SK-N-SH (cell line): ENCODE measurements at regions not wholly inside any gene's neighbourhood (a gene's known extent, or its start where the extent isn't known, plus 50 kb on each side); places are given as distances from the start of the nearest gene placed in this dataset.

ENCODE experiments used
- CTCF ChIA-PET: fragments of 300-600, 350-600 bp; formaldehyde crosslinking; extraction: SDS; loops from one replicate; lab custom pipeline; 2021; lab: Yijun Ruan, JAX
- POLR2A ChIA-PET: fragments of 350-600 bp; sonication (Branson Sonifier 250); formaldehyde crosslinking; extraction: SDS; loops from one replicate; lab custom pipeline; 2020; ENCODE audit warnings: antibody characterized with exemption, inconsistent platforms; lab: Yijun Ruan, JAX
- DNase-seq: peaks from one replicate; pipeline ENCODE4 v3.0.0; 2012
- H2AFZ ChIP-seq: fragments of 200-600 bp; sonication (generic); 2 replicates; pipeline ENCODE4 v1.8.1; 2016; ENCODE audit warnings: antibody characterized with exemption, mild to moderate bottlenecking, low read depth
- H3F3A ChIP-seq: fragments of 200-600 bp; sonication (generic); replicated peaks from 2 replicates; pipeline ENCODE3; 2016; ENCODE audit warnings: antibody characterized with exemption, mild to moderate bottlenecking; ENCODE audit not compliant: insufficient read depth
- H3K27ac ChIP-seq, 2 experiments: fragments of 200-500 bp in 1 of 2; fragments of 200-600 bp in 1 of 2; sonication (Bioruptor generic) in 1 of 2; sonication (generic), shearing (Covaris generic) in 1 of 2; 2 replicates each; pipeline versions ENCODE4 v1.5.1 to v1.6.1; 2014 to 2016; ENCODE audit warnings: low read depth in 2 of 2, inconsistent platforms in 1 of 2, low read length in 1 of 2, mild to moderate bottlenecking in 1 of 2, mixed read lengths in 1 of 2
- H3K27me3 ChIP-seq: fragments of 200-600 bp; sonication (generic), shearing (Covaris generic); 2 replicates; pipeline ENCODE4 v1.6.1; 2016; ENCODE audit warnings: mixed run types; ENCODE audit not compliant: insufficient read depth
- H3K36me3 ChIP-seq, 2 experiments: fragments of 200-500 bp in 1 of 2; fragments of 200-600 bp in 1 of 2; sonication (Bioruptor generic) in 1 of 2; sonication (generic) in 1 of 2; replicated peaks in 1 of 2; 2 replicates each; pipeline versions ENCODE3 to v1.5.1; 2014 to 2016; ENCODE audit warnings: low read length in 1 of 2, mild to moderate bottlenecking in 1 of 2; ENCODE audit not compliant: insufficient read depth in 2 of 2, control insufficient read depth in 1 of 2
- H3K4me1 ChIP-seq, 2 experiments: fragments of 200-500 bp in 1 of 2; fragments of 200-600 bp in 1 of 2; sonication (Bioruptor generic) in 1 of 2; sonication (generic), shearing (Covaris generic) in 1 of 2; 2 replicates each; pipeline versions ENCODE4 v1.5.1 to v1.6.1; 2014 to 2016; ENCODE audit warnings: low read depth in 1 of 2, low read length in 1 of 2, mixed run types in 1 of 2; ENCODE audit not compliant: insufficient read depth in 2 of 2, control insufficient read depth in 1 of 2
- H3K4me2 ChIP-seq: fragments of 200-600 bp; sonication (generic), shearing (Covaris generic); 2 replicates; pipeline ENCODE4 v1.6.1; 2017; ENCODE audit warnings: mixed run types
- H3K4me3 ChIP-seq, 2 experiments: fragments of 200-500 bp in 1 of 2; fragments of 200-600 bp in 1 of 2; sonication (Bioruptor generic) in 1 of 2; sonication (generic), shearing (Covaris generic) in 1 of 2; 2 replicates each; pipeline versions ENCODE4 v1.5.1 to v1.8.1; 2014 to 2016; ENCODE audit warnings: low read depth in 2 of 2, inconsistent platforms in 1 of 2, low read length in 1 of 2, mild to moderate bottlenecking in 1 of 2, mixed read lengths in 1 of 2, moderate library complexity in 1 of 2
- H3K79me2 ChIP-seq: fragments of 200-600 bp; sonication (generic); 2 replicates; pipeline ENCODE4 v1.8.1; 2017; ENCODE audit warnings: mild to moderate bottlenecking; ENCODE audit not compliant: insufficient read depth
- H3K9ac ChIP-seq: fragments of 200-600 bp; sonication (generic); 2 replicates; pipeline ENCODE4 v1.6.1; 2017; ENCODE audit warnings: mixed run types
- H3K9me2 ChIP-seq: fragments of 200-600 bp; sonication (generic); 2 replicates; pipeline ENCODE4 v1.6.1; 2017; ENCODE audit warnings: mixed run types
- H3K9me3 ChIP-seq: fragments of 200-600 bp; sonication (generic); 2 replicates; pipeline ENCODE4 v1.6.1; 2017; ENCODE audit warnings: mixed run types, mild to moderate bottlenecking, moderate library complexity
- H4K20me1 ChIP-seq: fragments of 200-600 bp; sonication (generic); 2 replicates; pipeline ENCODE4 v1.6.1; 2017; ENCODE audit warnings: mild to moderate bottlenecking, mixed run types; ENCODE audit not compliant: insufficient read depth
- CTCF ChIP-seq: fragments of 200-600 bp; sonication (generic); IDR thresholded peaks from 2 replicates; pipeline ENCODE4 v1.6.1; 2017; ENCODE audit warnings: antibody characterized with exemption, mild to moderate bottlenecking, moderate library complexity
- ELF1 ChIP-seq: IDR thresholded peaks from 2 replicates; pipeline ENCODE4 v1.4.0; 2012
- FOXM1 ChIP-seq: IDR thresholded peaks from 2 replicates; pipeline ENCODE4 v1.4.0; 2012; ENCODE audit warnings: low read depth, mild to moderate bottlenecking
- GATA2 ChIP-seq: sonication (generic); formaldehyde crosslinking; IDR thresholded peaks from 2 replicates; pipeline ENCODE4 v1.5.0; 2020; ENCODE audit warnings: mild to moderate bottlenecking, missing genetic modification reagents
- JUND ChIP-seq: IDR thresholded peaks from 2 replicates; pipeline ENCODE4 v1.4.0; 2012
- MAX ChIP-seq: IDR thresholded peaks from 2 replicates; pipeline ENCODE4 v1.4.0; 2012; ENCODE audit warnings: low read depth
- MXI1 ChIP-seq: IDR thresholded peaks from 2 replicates; pipeline ENCODE4 v1.6.1; 2012; ENCODE audit warnings: mild to moderate bottlenecking, low read depth, low read length, improper control_type of control experiment
- NFIC ChIP-seq: IDR thresholded peaks from 2 replicates; pipeline ENCODE4 v1.4.0; 2012; ENCODE audit warnings: borderline replicate concordance
- PBX3 ChIP-seq: IDR thresholded peaks from 2 replicates; pipeline ENCODE4; 2012
- RAD21 ChIP-seq: IDR thresholded peaks from 2 replicates; pipeline ENCODE4 v1.6.1; 2012; ENCODE audit warnings: mild to moderate bottlenecking, low read length
- RFX5 ChIP-seq: IDR thresholded peaks from 2 replicates; pipeline ENCODE4 v1.6.1; 2012; ENCODE audit warnings: mild to moderate bottlenecking, improper control_type of control experiment, low read length
- TCF12 ChIP-seq: IDR thresholded peaks from 2 replicates; pipeline ENCODE4 v1.4.0; 2012
- TEAD4 ChIP-seq: IDR thresholded peaks from 2 replicates; pipeline ENCODE4 v1.4.0; 2012; ENCODE audit warnings: mild to moderate bottlenecking, borderline replicate concordance; ENCODE audit not compliant: insufficient read depth
- USF1 ChIP-seq: IDR thresholded peaks from 2 replicates; pipeline ENCODE4 v1.4.0; 2012; ENCODE audit warnings: low read depth, borderline replicate concordance
- YY1 ChIP-seq: IDR thresholded peaks from 2 replicates; pipeline ENCODE4 v1.4.0; 2012; ENCODE audit warnings: low read depth, mild to moderate bottlenecking
- WGBS: methylation state at CpG from one replicate; pipeline ENCODE4 v1.1.6; 2017; ENCODE audit warnings: low lambda C conversion rate; 5-methylcytosine and 5-hydroxymethylcytosine counted together
- TF ChIP-seq, protein P1 (sequence below): IDR thresholded peaks from 2 replicates; pipeline ENCODE4 v1.6.1; 2012; ENCODE audit warnings: mild to moderate bottlenecking, low read depth, low read length, moderate library complexity

GRCh38 chr1:170339534-170339933 lies 192.4 kb upstream of the GORAB start:
- Histone ChIP-seq H2AFZ (no peak overlapping the region), H3F3A (no peaks in the 10 kb centered on the region), H3K9me2 (no peaks in the 10 kb centered on the region), H3K9ac (no peak overlapping the region), H3K9me3 (peaks cover 12% of the 10 kb centered on the region; the same call in 1 of the 2 replicates), H3K4me3 (no peak overlapping the region), H3K4me2 (no peak overlapping the region), H3K27ac (no peak overlapping the region), H4K20me1 (no peaks in the 10 kb centered on the region), H3K4me1 (no peaks in the 10 kb centered on the region; a peak in 1 of 4 replicates), H3K27me3 (no peaks in the 10 kb centered on the region), H3K36me3 (peaks cover 0 to 3% of the 10 kb centered on the region in 2 experiments), H3K79me2 (no peaks in the 10 kb centered on the region)
- CTCF ChIA-PET: no interaction called here
- WGBS: 48% methylated on average over 2 of the region's 2 CpGs
- no peak for DNase-seq
- POLR2A ChIA-PET: no interaction called here
- TF ChIP-seq YY1 (no peak), USF1 (no peak), FOXM1 (no peak), ELF1 (no peak)

DNA sequence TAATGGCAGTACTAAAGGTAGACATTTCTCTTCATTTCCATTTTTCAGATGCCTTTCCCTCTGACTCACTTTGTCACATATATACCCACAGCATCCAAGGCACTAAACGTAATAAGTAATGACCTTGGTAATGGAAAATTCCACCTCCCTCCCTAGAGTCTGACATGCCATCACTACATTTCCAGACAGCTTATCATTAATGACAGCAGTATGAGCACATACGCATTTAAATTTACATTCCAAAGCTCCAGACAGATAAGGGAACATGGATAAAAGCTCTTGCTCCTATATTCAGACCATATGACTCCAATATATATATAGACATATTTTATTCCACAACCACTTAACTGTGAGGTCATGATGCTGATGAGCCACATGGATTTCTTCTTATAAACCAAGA lies 191.7 kb upstream of the GORAB start:
- 27% methylated on average over 2 of the region's 2 CpGs for WGBS
- Histone ChIP-seq H3F3A (no peaks in the 10 kb centered on the region), H3K9ac (no peak overlapping the region), H3K4me3 (no peak overlapping the region), H3K9me2 (no peaks in the 10 kb centered on the region), H3K4me1 (no peaks in the 10 kb centered on the region; a peak in 1 of 4 replicates), H4K20me1 (no peaks in the 10 kb centered on the region), H2AFZ (no peak overlapping the region), H3K4me2 (no peak overlapping the region), H3K36me3 (peaks cover 0 to 3% of the 10 kb centered on the region in 2 experiments), H3K9me3 (peaks cover 5% of the 10 kb centered on the region; the same call in 1 of the 2 replicates), H3K27ac (no peak overlapping the region), H3K79me2 (no peaks in the 10 kb centered on the region), H3K27me3 (no peaks in the 10 kb centered on the region)
- no peak for DNase-seq
- ChIA-PET POLR2A (no interaction called here), CTCF (no interaction called here)
- TF ChIP-seq TCF12 (0 out of 2 replicates have a peak, but pooled peaks have one; percentile 10), PBX3 (peak; percentile 38; the same call in 1 of the 2 replicates), JUND (no peak), MXI1 (no peak), RFX5 (no peak), GATA2 (CRISPR knock-in tag) (no peak)

- no peak overlapping the region for H3K27ac ChIP-seq
- no peak overlapping the region for H3K4me2 ChIP-seq
- H3K4me3 ChIP-seq: no peak overlapping the region
- no peaks in the 10 kb centered on the region for H3K36me3 ChIP-seq
- H3K9ac ChIP-seq: no peak overlapping the region
- H4K20me1 ChIP-seq: no peaks in the 10 kb centered on the region
- H2AFZ ChIP-seq: no peak overlapping the region
- peaks cover 0 to 6% of the 10 kb centered on the region in 2 experiments; a peak in 2 of 4 replicates for H3K4me1 ChIP-seq
- no peaks in the 10 kb centered on the region for H3K9me2 ChIP-seq
- no peaks in the 10 kb centered on the region for H3F3A ChIP-seq
- 23% methylated on average over 2 of the region's 2 CpGs for WGBS
- no peaks in the 10 kb centered on the region for H3K9me3 ChIP-seq
- ChIA-PET POLR2A (no interaction called here), CTCF (interaction anchor here (0.7 kb wide), 1 partner anchor 169 kb away, joined by 3 read pairs; no protein-coding TSS in a partner anchor)
- H3K79me2 ChIP-seq: no peaks in the 10 kb centered on the region
- DNase-seq: no peak
- H3K27me3 ChIP-seq: no peaks in the 10 kb centered on the region
- TF ChIP-seq RFX5: no peak
- no peak for TF ChIP-seq RAD21
- TF ChIP-seq TEAD4: no peak
- TF ChIP-seq MAX: no peak
- no peak for TF ChIP-seq TCF12
- no peak for TF ChIP-seq NFIC
- TF ChIP-seq, protein P1, sequence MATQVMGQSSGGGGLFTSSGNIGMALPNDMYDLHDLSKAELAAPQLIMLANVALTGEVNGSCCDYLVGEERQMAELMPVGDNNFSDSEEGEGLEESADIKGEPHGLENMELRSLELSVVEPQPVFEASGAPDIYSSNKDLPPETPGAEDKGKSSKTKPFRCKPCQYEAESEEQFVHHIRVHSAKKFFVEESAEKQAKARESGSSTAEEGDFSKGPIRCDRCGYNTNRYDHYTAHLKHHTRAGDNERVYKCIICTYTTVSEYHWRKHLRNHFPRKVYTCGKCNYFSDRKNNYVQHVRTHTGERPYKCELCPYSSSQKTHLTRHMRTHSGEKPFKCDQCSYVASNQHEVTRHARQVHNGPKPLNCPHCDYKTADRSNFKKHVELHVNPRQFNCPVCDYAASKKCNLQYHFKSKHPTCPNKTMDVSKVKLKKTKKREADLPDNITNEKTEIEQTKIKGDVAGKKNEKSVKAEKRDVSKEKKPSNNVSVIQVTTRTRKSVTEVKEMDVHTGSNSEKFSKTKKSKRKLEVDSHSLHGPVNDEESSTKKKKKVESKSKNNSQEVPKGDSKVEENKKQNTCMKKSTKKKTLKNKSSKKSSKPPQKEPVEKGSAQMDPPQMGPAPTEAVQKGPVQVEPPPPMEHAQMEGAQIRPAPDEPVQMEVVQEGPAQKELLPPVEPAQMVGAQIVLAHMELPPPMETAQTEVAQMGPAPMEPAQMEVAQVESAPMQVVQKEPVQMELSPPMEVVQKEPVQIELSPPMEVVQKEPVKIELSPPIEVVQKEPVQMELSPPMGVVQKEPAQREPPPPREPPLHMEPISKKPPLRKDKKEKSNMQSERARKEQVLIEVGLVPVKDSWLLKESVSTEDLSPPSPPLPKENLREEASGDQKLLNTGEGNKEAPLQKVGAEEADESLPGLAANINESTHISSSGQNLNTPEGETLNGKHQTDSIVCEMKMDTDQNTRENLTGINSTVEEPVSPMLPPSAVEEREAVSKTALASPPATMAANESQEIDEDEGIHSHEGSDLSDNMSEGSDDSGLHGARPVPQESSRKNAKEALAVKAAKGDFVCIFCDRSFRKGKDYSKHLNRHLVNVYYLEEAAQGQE: no peak
- no peak for TF ChIP-seq CTCF
Measured at GRCh38 chr1:170351366-170351946, 180.5 kb upstream of the GORAB start.
